B cell (primary cell): ENCODE measurements at regions not wholly inside any gene's neighbourhood (a gene's known extent, or its start where the extent isn't known, plus 50 kb on each side); places are given as distances from the start of the nearest gene placed in this dataset.

ENCODE experiments used
- ATAC-seq: fragments of 200-7000 bp; cut with Tn5 transposase; one replicate; pipeline ENCODE4 v1.10.0; 2021; ENCODE audit warnings: low read depth, mild to moderate bottlenecking, moderate number of reproducible peaks, moderate library complexity
- CTCF ChIA-PET: fragments of 350-600 bp; sonication (Branson Sonifier 250); formaldehyde crosslinking; loops from one replicate; lab custom pipeline; 2021; ENCODE audit warnings: antibody characterized with exemption, inconsistent platforms; lab: Charles Lee
- POLR2A ChIA-PET: fragments of 350-600 bp; sonication (Branson Sonifier 250); formaldehyde crosslinking; loops from one replicate; lab custom pipeline; 2021; ENCODE audit warnings: antibody characterized with exemption; lab: Charles Lee
- DNase-seq: peaks from one replicate; pipeline ENCODE4 v3.0.0; 2013
- H2AFZ ChIP-seq: 2 replicates; pipeline ENCODE4 v1.6.1; 2012; ENCODE audit warnings: mild to moderate bottlenecking, low read depth, low read length; ENCODE audit not compliant: insufficient read depth, poor library complexity, severe bottlenecking
- H3K27ac ChIP-seq, 2 donors: 1 replicate in 1 of 2; 2 replicates in 1 of 2; pipeline ENCODE4 v1.5.1; 2012 to 2013; ENCODE audit warnings: low read length in 2 of 2, mild to moderate bottlenecking in 2 of 2, moderate library complexity in 1 of 2
- H3K27me3 ChIP-seq, 4 experiments: fragments of 200-600 bp in 1 of 4; sonication (generic) in 1 of 4; replicated peaks in 1 of 4; 1 replicate in 2 of 4; 2 replicates in 2 of 4; pipeline versions ENCODE4 v1.6.1 to v1.7.0; 2013 to 2016; ENCODE audit warnings: low read length in 3 of 4, mild to moderate bottlenecking in 2 of 4, mixed read lengths in 1 of 4, moderate library complexity in 1 of 4; ENCODE audit not compliant: insufficient read depth in 4 of 4, control insufficient read depth in 3 of 4; ENCODE audit errors: control extremely low read depth in 1 of 4
- H3K36me3 ChIP-seq, 2 experiments: replicated peaks in 1 of 2; 1 replicate in 1 of 2; 2 replicates in 1 of 2; pipeline versions ENCODE4 v1.6.1 to v1.7.1; 2013; ENCODE audit warnings: low read length in 1 of 2; ENCODE audit not compliant: insufficient read depth in 2 of 2, control insufficient read depth in 1 of 2; ENCODE audit errors: control extremely low read depth in 1 of 2, extremely low read depth in 1 of 2
- H3K4me1 ChIP-seq, 2 donors: fragments of 200-600 bp in 1 of 2; sonication (generic) in 1 of 2; 1 replicate in 1 of 2; 2 replicates in 1 of 2; pipeline versions ENCODE4 v1.5.1 to v1.6.1; 2013 to 2017; ENCODE audit warnings: low read length in 2 of 2; ENCODE audit not compliant: control insufficient read depth in 2 of 2, insufficient read depth in 2 of 2
- H3K4me2 ChIP-seq: replicated peaks from 2 replicates; pipeline ENCODE3; 2012; ENCODE audit warnings: mild to moderate bottlenecking, low read depth, low read length; ENCODE audit not compliant: poor library complexity, severe bottlenecking
- H3K4me3 ChIP-seq, 5 experiments: fragments of 200-600 bp in 1 of 5; sonication (generic) in 1 of 5; 1 replicate in 3 of 5; 2 replicates in 2 of 5; pipeline versions ENCODE4 v1.5.1 to v1.7.0; 2011 to 2016; ENCODE audit warnings: low read length in 4 of 5, mild to moderate bottlenecking in 4 of 5, low read depth in 2 of 5, control low read depth in 1 of 5, moderate library complexity in 1 of 5; ENCODE audit not compliant: insufficient read depth in 1 of 5; ENCODE audit errors: control extremely low read depth in 1 of 5, extremely low read depth in 1 of 5
- H3K79me2 ChIP-seq: fragments of 200-600 bp; sonication (generic); one replicate; pipeline ENCODE4 v1.6.0; 2016; ENCODE audit warnings: low read length; ENCODE audit not compliant: control insufficient read depth, insufficient read depth
- H3K9ac ChIP-seq: fragments of 200-600 bp; sonication (generic); 2 replicates; pipeline ENCODE4 v1.6.1; 2017; ENCODE audit warnings: mild to moderate bottlenecking, low read length, moderate library complexity
- H3K9me3 ChIP-seq, 3 donors: one replicate each; pipeline versions ENCODE4 v1.6.1 to v1.7.1; 2013; ENCODE audit warnings: low read length in 2 of 3; ENCODE audit not compliant: control insufficient read depth in 2 of 3, insufficient read depth in 1 of 3; ENCODE audit errors: control extremely low read depth in 1 of 3
- H4K20me1 ChIP-seq: 2 replicates; pipeline ENCODE4 v1.6.0; 2012; ENCODE audit warnings: mild to moderate bottlenecking, low read length; ENCODE audit not compliant: insufficient read depth, control insufficient read depth, poor library complexity, severe bottlenecking
- H3K27ac Mint-ChIP-seq: one replicate; pipeline ENCODE4 v1.8.0; 2021; ENCODE audit warnings: mixed read lengths
- H3K27me3 Mint-ChIP-seq: one replicate; pipeline ENCODE4 v1.8.0; 2021; ENCODE audit warnings: mixed read lengths
- H3K4me1 Mint-ChIP-seq: one replicate; pipeline ENCODE4 v1.8.0; 2021; ENCODE audit warnings: mixed read lengths
- H3K4me3 Mint-ChIP-seq: one replicate; pipeline ENCODE4 v1.8.0; 2021; ENCODE audit warnings: mixed read lengths
- H3K9me3 Mint-ChIP-seq: one replicate; pipeline ENCODE4 v1.8.0; 2022; ENCODE audit warnings: mixed read lengths; ENCODE audit not compliant: insufficient read depth
- CTCF ChIP-seq: fragments of 200-600 bp; IDR thresholded peaks from one replicate; pipeline ENCODE4 v1.8.0; 2022; ENCODE audit warnings: antibody characterized with exemption, mild to moderate bottlenecking
- EZH2 ChIP-seq: IDR thresholded peaks from 2 replicates; pipeline ENCODE4 v1.6.1; 2012; ENCODE audit warnings: borderline replicate concordance, low read depth, mild to moderate bottlenecking, moderate library complexity, low read length; ENCODE audit not compliant: insufficient read depth, poor library complexity, severe bottlenecking
- WGBS: methylation state at CpG from one replicate; pipeline ENCODE4 v1.1.5; 2013; ENCODE audit warnings: missing lambda C conversion rate; ENCODE audit not compliant: insufficient coverage; 5-methylcytosine and 5-hydroxymethylcytosine counted together
- intact Hi-C: fragments of 100-400 bp; cut with micrococcal nuclease; formaldehyde crosslinking; loops from one replicate; pipeline ENCODE4 v1.10.0; 2022

- Histone ChIP-seq H4K20me1 (no peaks in the 10 kb centered on the region), H3K4me3 (no peak overlapping the region), H3K27me3 (no peaks in the 10 kb centered on the region), H3K9ac (no peak overlapping the region), H2AFZ (no peak overlapping the region), H3K9me3 (peaks cover 0 to 3% (median 0%) of the 10 kb centered on the region in 3 donors), H3K27ac (no peak overlapping the region), H3K79me2 (no peaks in the 10 kb centered on the region), H3K4me2 (no peak overlapping the region), H3K36me3 (no peaks in the 10 kb centered on the region), H3K4me1 (no peaks in the 10 kb centered on the region)
- H3K4me1 Mint-ChIP-seq: no peaks in the 10 kb centered on the region
- ATAC-seq (no peak), DNase-seq (no peak)
- no peaks in the 10 kb centered on the region for H3K9me3 Mint-ChIP-seq
- H3K27ac Mint-ChIP-seq: no peak overlapping the region
- intact Hi-C loops: no loop called here
- no peak overlapping the region for H3K4me3 Mint-ChIP-seq
- no peaks in the 10 kb centered on the region for H3K27me3 Mint-ChIP-seq
- POLR2A ChIA-PET: no interaction called here
- no peak for TF ChIP-seq CTCF
- CTCF ChIA-PET: no interaction called here
These were observed 777.8 kb upstream of the FRG1 start for GRCh38 chr4:189162888-189163287.

- 67% methylated on average over 1 of the region's 5 CpGs for WGBS
- no peak overlapping the region for H3K27ac ChIP-seq
- intact Hi-C loops: no loop called here
- Mint-ChIP-seq H3K4me1 (no peaks in the 10 kb centered on the region), H3K4me3 (no peak overlapping the region), H3K27ac (no peak overlapping the region), H3K27me3 (no peaks in the 10 kb centered on the region), H3K9me3 (no peaks in the 10 kb centered on the region)
- H3K9me3 ChIP-seq: peaks cover 0 to 3% (median 0%) of the 10 kb centered on the region in 3 donors
- H4K20me1 ChIP-seq: no peaks in the 10 kb centered on the region
- no peaks in the 10 kb centered on the region for H3K27me3 ChIP-seq
- ChIA-PET CTCF (no interaction called here), POLR2A (no interaction called here)
- no peaks in the 10 kb centered on the region for H3K36me3 ChIP-seq
- DNase-seq: no peak
- H3K4me2 ChIP-seq: no peak overlapping the region
- ATAC-seq: no peak
- no peaks in the 10 kb centered on the region for H3K79me2 ChIP-seq
- H3K4me1 ChIP-seq: no peaks in the 10 kb centered on the region
- H3K9ac ChIP-seq: no peak overlapping the region
- TF ChIP-seq EZH2: no peak
- no peak for TF ChIP-seq CTCF
- H3K4me3 ChIP-seq: no peak overlapping the region
- H2AFZ ChIP-seq: no peak overlapping the region
These were observed 764.7 kb upstream of the FRG1 start for GRCh38 chr4:189176002-189176401.
